CD1c-positive myeloid dendritic cell (primary cell): ENCODE measurements at regions not wholly inside any gene's neighbourhood (a gene's known extent, or its start where the extent isn't known, plus 50 kb on each side); places are given as distances from the start of the nearest gene placed in this dataset.
"Not testable (repeated sequence)": the region's sequence is repeated elsewhere in the genome, so short reads cannot be mapped to it uniquely, and the experiment has no call there.

Experiments used
- DNase-seq: peaks from one replicate; pipeline ENCODE4 v3.0.0-alpha.2; 2016; ENCODE audit errors: extremely low spot score

GRCh38 chr18:30828700-30829099, 213.8 kb downstream of the DSC3 start:
- no peak for DNase-seq

DNA sequence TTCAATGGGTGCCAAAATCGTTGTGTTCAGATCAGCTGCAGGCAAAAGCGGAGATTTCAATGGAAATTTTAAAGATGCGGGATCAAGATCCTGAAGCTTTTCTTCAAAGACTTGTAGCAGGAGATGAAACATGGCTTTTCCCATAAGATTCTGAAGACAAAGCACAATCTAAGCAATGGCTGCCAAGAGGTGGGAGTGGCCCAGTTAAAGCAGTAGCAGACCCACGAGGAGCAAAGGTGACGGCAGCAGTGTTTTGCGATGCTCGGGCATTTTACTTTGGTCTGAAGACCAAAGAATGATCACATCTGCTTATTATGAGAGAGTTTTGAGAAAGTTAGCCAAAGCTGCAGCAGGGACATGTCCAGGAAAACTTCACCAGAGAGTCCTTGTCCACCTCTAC, 222.9 kb downstream of the DSC3 start:
- DNase-seq, result no peak

DNA sequence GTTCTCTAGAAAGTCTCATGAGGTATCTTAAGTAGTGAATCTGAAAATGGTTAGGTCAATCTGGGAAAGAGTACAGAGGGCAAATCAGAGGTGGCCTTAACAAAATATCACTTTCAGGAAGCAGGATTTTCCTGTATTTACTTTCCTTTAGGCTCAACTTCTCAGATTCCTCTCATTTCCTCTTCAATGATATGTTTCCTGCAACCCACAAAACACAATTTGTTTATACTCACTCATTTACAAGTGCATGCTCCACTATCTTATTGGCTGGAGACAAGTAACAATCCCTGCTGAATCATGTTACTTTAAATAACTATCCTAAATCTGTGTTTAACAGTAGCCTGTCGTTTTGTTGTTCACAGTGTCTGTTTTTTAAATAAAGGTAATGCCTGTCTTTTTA, 228.1 kb downstream of the DSC3 start:
- no peak for DNase-seq

DNA sequence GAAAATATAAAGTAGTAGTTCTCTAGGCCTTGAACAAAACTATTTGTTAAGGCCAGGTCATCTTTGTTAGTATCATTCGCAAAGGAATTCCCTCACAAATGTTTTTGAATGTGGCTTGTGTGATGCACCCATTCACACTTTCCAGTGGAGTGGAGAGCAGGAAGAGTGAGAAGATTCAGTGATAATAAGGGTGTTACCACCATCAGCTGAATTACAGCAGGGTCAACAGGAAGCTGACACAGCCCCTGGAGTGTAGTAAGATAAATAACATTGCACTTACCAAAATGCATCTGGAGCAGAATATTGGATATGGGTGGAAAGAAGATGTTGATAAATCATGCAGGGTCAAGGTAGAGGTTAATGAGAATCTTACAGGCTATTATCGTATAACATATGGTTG, 231.0 kb downstream of the DSC3 start:
- DNase-seq, result no peak

DNA sequence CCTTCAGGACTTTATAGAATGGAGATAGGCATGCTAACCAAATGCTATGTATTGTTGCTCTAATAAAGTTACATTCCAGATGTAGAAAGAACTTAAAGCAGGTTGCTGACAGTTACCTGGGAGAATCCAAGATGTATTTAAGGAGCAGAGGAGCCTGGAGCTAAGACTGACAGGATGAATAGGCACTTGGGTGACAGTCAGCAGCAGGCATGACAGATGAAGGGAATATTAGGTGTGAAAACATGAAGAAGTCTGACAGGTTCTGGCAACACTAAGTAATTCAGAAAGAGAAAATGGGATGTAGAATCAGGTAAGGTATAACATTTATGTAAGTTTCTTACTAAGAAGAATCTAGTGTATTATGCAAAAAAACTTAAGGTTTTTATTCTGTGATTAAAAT, 232.0 kb downstream of the DSC3 start:
- no peak for DNase-seq

DNA sequence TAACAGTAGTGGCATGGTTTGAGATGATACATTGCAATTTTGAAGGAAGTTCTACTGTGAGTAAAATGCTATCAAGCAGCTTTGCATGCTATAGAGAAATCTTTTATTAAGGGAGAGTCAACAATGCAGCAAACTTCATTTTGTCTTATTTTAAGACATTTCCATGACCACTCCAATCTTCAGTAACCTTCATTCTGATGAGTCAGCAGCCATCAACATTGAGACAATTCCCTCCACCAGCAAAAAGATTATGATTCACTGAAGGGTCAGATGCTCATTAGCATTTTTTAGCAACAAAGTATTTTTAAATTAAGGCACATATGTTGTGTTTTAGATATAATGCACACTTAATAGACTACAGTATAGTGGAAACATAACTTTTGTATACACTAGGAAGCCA, 235.7 kb downstream of the DSC3 start:
- no peak for DNase-seq

DNA sequence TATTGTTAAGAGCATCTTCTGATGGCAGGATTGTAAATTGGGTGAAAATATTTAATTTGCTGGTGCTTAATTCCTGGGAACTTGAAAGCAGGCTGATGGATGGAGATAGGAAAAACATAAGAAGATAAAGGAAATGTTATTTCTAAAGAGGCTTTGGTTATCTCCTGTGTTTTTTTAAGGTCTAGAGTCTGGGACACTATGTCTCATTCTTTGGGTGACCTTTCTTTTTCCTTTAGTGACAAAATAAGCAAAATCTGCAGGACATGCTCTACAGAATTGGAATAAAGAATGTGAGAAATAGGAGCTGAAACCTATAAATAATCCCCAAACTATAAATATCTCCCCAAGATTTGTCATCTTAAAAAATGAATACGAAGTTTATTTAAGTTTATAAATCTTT, 241.7 kb downstream of the DSC3 start:
- DNase-seq, result no peak

GRCh38 chr18:30792051-30792450, 250.5 kb downstream of the DSC3 start:
- no peak for DNase-seq

DNA sequence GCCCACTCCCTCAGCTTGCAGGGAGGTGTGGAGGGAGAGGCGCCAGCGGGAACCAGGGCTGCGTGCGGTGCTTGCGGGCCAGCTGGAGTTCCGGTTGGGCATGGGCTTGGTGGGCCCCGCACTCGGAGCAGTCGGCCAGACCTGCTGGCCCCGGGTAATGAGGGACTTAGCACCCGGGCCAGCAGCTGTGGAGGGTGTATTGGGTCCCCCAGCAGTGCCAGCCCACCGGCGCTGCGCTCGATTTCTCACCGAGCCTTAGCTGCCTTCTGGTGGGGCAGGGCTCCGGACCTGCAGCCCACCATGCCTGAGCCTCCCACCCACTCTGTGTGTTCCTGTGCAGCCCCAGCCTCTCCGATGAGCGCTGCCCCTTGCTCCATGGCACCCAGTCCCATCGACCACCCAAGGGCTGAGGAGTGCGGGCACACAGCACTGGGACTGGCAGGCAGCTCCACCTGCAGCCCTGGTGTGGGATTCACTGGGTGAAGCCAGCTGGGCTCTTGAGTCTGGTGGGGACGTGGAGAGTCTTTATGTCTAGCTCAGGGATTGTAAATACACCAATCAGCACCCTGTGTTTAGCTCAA, 254.0 kb downstream of the DSC3 start:
- DNase-seq, result not testable (repeated sequence)

DNA sequence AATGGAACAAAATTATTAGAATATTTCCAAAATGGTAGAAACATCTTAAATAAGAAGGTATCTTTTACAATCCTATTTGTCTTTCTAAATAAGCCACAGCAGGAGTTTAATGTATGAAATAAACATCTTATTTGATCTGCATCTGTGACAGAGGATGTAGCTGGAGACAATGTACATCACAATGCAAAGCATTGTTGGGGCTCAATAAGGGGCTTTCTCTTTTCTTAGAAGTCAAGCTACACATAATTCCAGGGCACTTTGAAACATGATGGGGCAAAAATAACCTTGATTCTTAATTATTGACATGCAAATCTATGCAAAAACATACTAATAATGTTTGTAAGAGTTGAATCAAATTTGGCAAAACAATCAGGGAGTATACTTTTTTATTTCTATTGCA, 255.1 kb downstream of the DSC3 start:
- DNase-seq, result no peak

- DNase-seq, result no peak
These were observed 260.9 kb downstream of the DSC3 start for GRCh38 chr18:30781601-30782000.

DNA sequence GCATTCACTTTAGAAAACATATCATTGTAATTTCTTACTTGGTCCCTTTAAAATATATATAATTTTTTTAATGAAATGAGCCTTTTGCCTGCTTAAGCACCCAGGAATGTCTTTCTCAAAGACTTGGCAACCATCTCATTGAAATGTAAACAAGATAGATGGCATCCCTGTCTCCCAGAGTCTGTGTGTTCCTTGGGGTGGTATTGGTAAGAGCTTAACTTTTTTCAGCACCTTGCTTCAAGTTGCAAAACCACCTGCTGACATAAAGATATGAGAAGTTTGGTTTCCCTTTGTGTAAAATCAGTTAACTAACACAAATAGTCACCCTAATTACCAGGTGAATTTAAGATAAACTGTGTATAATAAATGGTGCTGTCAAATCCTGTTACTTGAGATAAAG, 266.9 kb downstream of the DSC3 start:
- no peak for DNase-seq

DNA sequence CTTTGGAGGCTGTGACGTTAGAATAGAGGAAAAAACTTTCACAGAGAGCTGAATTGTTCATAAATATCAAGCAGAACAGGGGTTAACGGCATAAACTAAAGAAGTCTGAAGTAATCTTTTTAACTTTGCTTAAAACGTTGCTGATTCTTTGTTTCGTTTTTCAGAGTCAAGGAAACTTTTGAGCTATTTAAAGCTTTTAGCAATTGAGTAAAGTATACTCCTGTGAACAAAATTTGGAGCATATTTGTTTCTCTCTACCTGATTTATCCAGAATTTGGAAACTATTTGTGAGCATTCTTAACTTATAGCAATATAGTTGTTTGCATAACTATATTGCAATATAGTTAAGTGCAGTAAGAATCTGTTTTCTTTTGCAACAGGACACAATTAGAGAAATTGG, 270.4 kb downstream of the DSC3 start:
- DNase-seq, result not testable (repeated sequence)

DNA sequence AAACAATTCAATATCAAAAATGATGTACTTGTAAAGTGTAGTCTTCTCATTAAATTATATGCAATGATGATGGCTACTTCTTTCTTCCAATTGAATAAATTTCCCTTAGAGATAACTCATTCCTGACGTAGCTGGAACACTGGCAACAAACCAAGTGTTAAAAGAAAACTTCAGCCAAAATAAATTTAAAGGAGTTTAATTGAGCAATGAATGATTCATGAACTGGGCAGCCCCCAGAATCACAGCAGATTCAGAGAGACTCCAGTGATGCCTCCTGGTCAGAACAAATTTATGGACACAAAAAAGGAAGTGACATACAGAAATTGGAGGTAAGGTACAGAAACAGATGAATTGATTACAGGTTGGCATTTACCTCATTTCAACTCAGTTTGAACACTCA, 276.5 kb downstream of the DSC3 start:
- no peak for DNase-seq

- DNase-seq, result no peak
These were observed 277.3 kb downstream of the DSC3 start for GRCh38 chr18:30765247-30765646.

GRCh38 chr18:30763902-30764350, 278.6 kb downstream of the DSC3 start:
- DNase-seq, result no peak

GRCh38 chr18:30754846-30755245, 287.7 kb downstream of the DSC3 start:
- DNase-seq, result no peak

GRCh38 chr18:30748541-30748940, 294.0 kb downstream of the DSC3 start:
- DNase-seq, result no peak

- DNase-seq, result no peak
These were observed 296.3 kb downstream of the DSC3 start for GRCh38 chr18:30746224-30746623.

DNA sequence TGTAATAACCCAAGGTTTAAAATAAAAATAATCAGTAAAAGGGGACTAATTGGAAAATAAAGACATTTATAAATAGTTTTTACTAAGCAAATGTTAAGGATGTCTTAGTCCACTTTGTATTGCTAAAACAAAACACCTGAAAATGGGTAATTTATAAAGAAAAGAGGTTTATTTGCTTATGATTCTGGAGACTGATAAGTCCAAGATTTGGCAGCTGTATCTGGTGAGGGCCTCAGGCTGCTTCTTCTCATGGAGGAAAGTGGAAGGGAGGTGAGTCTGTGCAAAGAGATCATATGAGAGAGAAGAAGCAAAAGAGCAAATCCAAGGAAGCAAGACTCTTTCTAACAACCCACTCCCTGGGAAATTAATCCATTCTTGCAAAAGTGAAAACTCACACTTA, 299.5 kb downstream of the DSC3 start:
- DNase-seq, result no peak

GRCh38 chr18:30730915-30731314, 311.6 kb downstream of the DSC3 start:
- DNase-seq, result no peak

GRCh38 chr18:30727849-30728248, 314.7 kb downstream of the DSC3 start:
- DNase-seq, result no peak

DNA sequence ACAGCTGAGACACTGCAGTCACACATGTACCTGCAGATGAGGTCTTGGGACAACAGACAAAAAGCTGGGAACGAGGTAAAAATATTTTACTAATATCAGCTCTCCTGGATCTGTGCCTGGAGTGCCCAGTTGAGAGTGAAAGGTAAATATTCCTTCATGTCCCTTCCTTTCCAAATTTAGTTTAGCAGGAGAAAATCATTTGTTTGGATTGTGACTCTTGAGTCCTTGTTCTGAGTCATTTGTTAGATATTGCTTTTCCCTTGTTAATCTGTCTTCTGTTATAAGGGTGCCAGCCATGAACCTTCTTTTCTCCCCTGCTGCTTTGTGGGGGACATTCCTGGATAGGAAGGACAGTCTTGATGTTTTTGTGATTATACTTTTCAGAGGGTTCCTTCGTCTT, 329.2 kb downstream of the DSC3 start:
- DNase-seq, result no peak

DNA sequence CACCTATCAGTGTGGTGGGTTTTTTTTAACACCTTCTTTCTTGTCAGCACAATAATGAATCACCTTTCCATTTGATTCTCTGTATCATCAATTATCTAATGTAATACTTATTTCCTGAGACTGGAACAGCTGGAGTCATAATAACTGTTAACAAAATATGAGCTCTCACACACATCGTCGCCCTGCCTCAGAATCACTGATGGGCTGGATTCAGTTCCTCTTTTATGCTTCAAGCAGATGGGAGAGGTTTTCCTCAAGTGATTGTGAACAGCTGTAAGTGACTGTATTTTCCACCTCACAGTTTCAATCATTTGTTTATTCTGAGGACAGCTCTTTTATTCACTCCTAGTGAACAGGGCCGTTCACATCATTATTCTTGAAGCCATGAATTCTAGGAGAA, 330.2 kb downstream of the DSC3 start:
- DNase-seq, result no peak

GRCh38 chr18:30709595-30709994, 332.9 kb downstream of the DSC3 start:
- no peak for DNase-seq
